Stomach (tissue), 4 donors: ENCODE measurements at regions not wholly inside any gene's neighbourhood (a gene's known extent, or its start where the extent isn't known, plus 50 kb on each side); places are given as distances from the start of the nearest gene placed in this dataset.

Source experiments
- POLR2A ChIP-seq, 4 donors: fragments of 450-650 bp; IDR thresholded peaks; one replicate each; pipeline ENCODE4 v1.6.1; 2016; ENCODE audit warnings: antibody characterized with exemption in 4 of 4, control low read depth in 2 of 4, mild to moderate bottlenecking in 1 of 4, moderate library complexity in 1 of 4
- TF ChIP-seq, protein P1 (sequence below), 7 experiments: fragments of 450-650 bp in 4 of 7; fragments of 200-600 bp in 3 of 7; sonication (generic) in 3 of 7; IDR thresholded peaks; one replicate each; pipeline ENCODE4 v1.5.1; 2016 to 2019; ENCODE audit warnings: antibody characterized with exemption in 7 of 7, control low read depth in 2 of 7, mild to moderate bottlenecking in 1 of 7

- TF ChIP-seq, protein P1, sequence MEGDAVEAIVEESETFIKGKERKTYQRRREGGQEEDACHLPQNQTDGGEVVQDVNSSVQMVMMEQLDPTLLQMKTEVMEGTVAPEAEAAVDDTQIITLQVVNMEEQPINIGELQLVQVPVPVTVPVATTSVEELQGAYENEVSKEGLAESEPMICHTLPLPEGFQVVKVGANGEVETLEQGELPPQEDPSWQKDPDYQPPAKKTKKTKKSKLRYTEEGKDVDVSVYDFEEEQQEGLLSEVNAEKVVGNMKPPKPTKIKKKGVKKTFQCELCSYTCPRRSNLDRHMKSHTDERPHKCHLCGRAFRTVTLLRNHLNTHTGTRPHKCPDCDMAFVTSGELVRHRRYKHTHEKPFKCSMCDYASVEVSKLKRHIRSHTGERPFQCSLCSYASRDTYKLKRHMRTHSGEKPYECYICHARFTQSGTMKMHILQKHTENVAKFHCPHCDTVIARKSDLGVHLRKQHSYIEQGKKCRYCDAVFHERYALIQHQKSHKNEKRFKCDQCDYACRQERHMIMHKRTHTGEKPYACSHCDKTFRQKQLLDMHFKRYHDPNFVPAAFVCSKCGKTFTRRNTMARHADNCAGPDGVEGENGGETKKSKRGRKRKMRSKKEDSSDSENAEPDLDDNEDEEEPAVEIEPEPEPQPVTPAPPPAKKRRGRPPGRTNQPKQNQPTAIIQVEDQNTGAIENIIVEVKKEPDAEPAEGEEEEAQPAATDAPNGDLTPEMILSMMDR (IDR thresholded peaks at IDR 0.05) = no peak
- TF ChIP-seq POLR2A (IDR thresholded peaks at IDR 0.05) = no peak
Observed at GRCh38 chr6:131486608-131487007, 86.4 kb upstream of the ARG1 start.
